IPS DF 6.9 (cell line): ENCODE measurements at regions not wholly inside any gene's neighbourhood (a gene's known extent, or its start where the extent isn't known, plus 50 kb on each side); places are given as distances from the start of the nearest gene placed in this dataset.

ENCODE experiments used
- DNase-seq: peaks from one replicate; pipeline ENCODE4 v3.0.0-alpha.2; 2013; ENCODE audit warnings: low read depth, low spot score
- H3K27ac ChIP-seq: one replicate; pipeline ENCODE4 v1.5.1; 2013; ENCODE audit warnings: low read length, control low read depth
- H3K27me3 ChIP-seq: 2 replicates; pipeline ENCODE4 v1.6.1; 2013; ENCODE audit warnings: mild to moderate bottlenecking, low read length; ENCODE audit not compliant: control insufficient read depth, insufficient read depth
- H3K36me3 ChIP-seq: 2 replicates; pipeline ENCODE4 v1.6.1; 2013; ENCODE audit warnings: low read length; ENCODE audit not compliant: control insufficient read depth, insufficient read depth
- H3K4me1 ChIP-seq: 2 replicates; pipeline ENCODE4 v1.6.1; 2013; ENCODE audit warnings: low read length; ENCODE audit not compliant: control insufficient read depth, insufficient read depth
- H3K4me3 ChIP-seq: 2 replicates; pipeline ENCODE4 v1.5.1; 2013; ENCODE audit warnings: mild to moderate bottlenecking, low read length
- H3K9me3 ChIP-seq: 2 replicates; pipeline ENCODE4 v1.6.1; 2013; ENCODE audit warnings: low read length, inconsistent platforms; ENCODE audit not compliant: control insufficient read depth, insufficient read depth
- WGBS: extraction: QIAGEN DNeasy Blood & Tissue Kit; methylation state at CpG from one replicate; pipeline ENCODE4 v1.1.7; 2013; ENCODE audit warnings: mixed read lengths, missing lambda C conversion rate; ENCODE audit not compliant: insufficient read length, insufficient coverage; 5-methylcytosine and 5-hydroxymethylcytosine counted together

- no CpG with 5 or more reads among the region's 2 CpGs for WGBS
- no peak for DNase-seq
Observed at GRCh38 chr2:147792966-147793617, 51.7 kb upstream of the ACVR2A start.

DNA sequence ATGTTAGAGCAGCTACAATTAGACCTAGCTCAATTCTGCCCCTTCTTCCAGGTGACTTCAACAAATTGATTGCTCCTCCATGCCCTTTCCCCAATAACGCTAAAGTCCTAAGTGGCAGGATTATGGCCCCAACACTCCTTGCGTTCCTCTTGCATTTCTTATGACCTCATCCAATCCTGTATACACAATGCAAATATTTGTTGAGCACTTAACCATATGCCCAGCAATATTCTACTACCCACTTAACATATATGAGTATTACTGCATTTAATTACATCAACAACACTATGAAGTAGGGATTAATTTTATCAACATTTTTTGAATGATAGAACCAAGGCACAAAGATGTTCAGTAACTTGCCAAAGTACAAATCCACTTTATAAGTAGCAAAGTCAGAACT is 54.2 kb upstream of the ACVR2A start:
- Histone ChIP-seq H3K9me3 (no peaks in the 10 kb centered on the region), H3K27ac (no peak overlapping the region), H3K4me3 (no peak overlapping the region), H3K27me3 (no peaks in the 10 kb centered on the region), H3K4me1 (0 out of 2 replicates have a peak, but pooled peaks cover 2% of the 10 kb centered on the region), H3K36me3 (no peaks in the 10 kb centered on the region)
- DNase-seq: no peak
- no CpG with 5 or more reads among the region's 2 CpGs for WGBS

More at GRCh38 chr2:147792966-147793617, 51.7 kb upstream of the ACVR2A start:
- H3K4me3 ChIP-seq: no peak overlapping the region
- H3K9me3 ChIP-seq: no peaks in the 10 kb centered on the region
- H3K27me3 ChIP-seq: no peaks in the 10 kb centered on the region
- H3K36me3 ChIP-seq: no peaks in the 10 kb centered on the region
- no peak overlapping the region for H3K27ac ChIP-seq
- 0 out of 2 replicates have a peak, but pooled peaks cover 2% of the 10 kb centered on the region for H3K4me1 ChIP-seq

DNA sequence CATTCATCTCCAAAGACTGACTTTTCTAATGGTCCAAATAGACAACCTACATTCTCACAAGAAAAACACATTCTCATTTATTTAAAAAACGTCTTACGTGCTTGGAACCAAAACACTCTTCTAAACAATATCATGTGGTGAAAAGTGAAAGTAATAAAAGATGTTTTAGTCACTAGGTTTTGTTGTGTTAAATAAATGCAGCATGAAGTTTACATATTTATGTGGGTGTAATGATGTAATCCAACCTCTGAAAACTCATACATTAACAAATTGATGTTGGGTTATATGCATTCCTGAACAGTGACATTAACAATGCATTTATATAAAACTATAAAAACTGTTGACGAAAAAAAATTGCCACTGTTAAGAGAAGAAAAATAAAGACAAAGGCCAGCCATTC is 55.1 kb upstream of the ACVR2A start:
- no peaks in the 10 kb centered on the region for H3K27me3 ChIP-seq
- H3K36me3 ChIP-seq: no peaks in the 10 kb centered on the region
- no peak for DNase-seq
- H3K4me1 ChIP-seq: 0 out of 2 replicates have a peak, but pooled peaks cover 2% of the 10 kb centered on the region
- WGBS: 100% methylated on average over 2 of the region's 3 CpGs
- no peak overlapping the region for H3K27ac ChIP-seq
- no peaks in the 10 kb centered on the region for H3K9me3 ChIP-seq
- no peak overlapping the region for H3K4me3 ChIP-seq

DNA sequence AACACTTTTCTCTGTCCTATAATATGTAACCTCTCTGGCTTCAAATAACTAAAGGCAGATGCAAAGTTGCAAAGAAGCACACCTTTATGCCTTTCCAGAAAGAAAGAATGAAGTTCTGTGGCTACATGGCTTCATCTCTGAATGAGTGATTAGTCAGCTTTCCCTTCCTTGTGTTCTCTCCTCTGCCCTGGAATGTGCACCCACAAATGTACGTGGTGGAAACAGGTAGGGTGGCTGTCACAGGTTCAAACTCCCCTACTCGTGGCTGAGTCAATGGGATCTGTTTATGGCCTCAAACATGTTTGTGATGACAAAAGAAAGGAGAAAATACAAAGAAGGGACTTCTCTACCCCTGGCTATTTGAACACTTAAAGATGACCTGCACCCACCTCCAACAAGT is 55.5 kb upstream of the ACVR2A start:
- H3K27me3 ChIP-seq: no peaks in the 10 kb centered on the region
- no peaks in the 10 kb centered on the region for H3K9me3 ChIP-seq
- no peak overlapping the region for H3K4me3 ChIP-seq
- WGBS: no CpG with 5 or more reads among the region's 2 CpGs
- H3K36me3 ChIP-seq: no peaks in the 10 kb centered on the region
- 0 out of 2 replicates have a peak, but pooled peaks cover 2% of the 10 kb centered on the region for H3K4me1 ChIP-seq
- DNase-seq: no peak
- no peak overlapping the region for H3K27ac ChIP-seq

- Histone ChIP-seq H3K9me3 (no peaks in the 10 kb centered on the region), H3K27me3 (no peaks in the 10 kb centered on the region), H3K27ac (no peak overlapping the region), H3K36me3 (no peaks in the 10 kb centered on the region), H3K4me3 (no peak overlapping the region), H3K4me1 (no peaks in the 10 kb centered on the region)
- DNase-seq: no peak
- no CpG with 5 or more reads among the region's 4 CpGs for WGBS
Observed at GRCh38 chr2:147782141-147782930, 62.5 kb upstream of the ACVR2A start.

GRCh38 chr2:147779440-147779839 is 65.4 kb upstream of the ACVR2A start:
- no peaks in the 10 kb centered on the region for H3K27me3 ChIP-seq
- no peaks in the 10 kb centered on the region for H3K9me3 ChIP-seq
- no peaks in the 10 kb centered on the region for H3K36me3 ChIP-seq
- no CpG with 5 or more reads among the region's 1 CpG for WGBS
- H3K27ac ChIP-seq: no peak overlapping the region
- H3K4me3 ChIP-seq: no peak overlapping the region
- no peak for DNase-seq
- no peaks in the 10 kb centered on the region for H3K4me1 ChIP-seq

GRCh38 chr2:147777394-147777793 is 67.4 kb upstream of the ACVR2A start:
- Histone ChIP-seq H3K36me3 (no peaks in the 10 kb centered on the region), H3K4me1 (no peaks in the 10 kb centered on the region), H3K27ac (no peak overlapping the region), H3K9me3 (no peaks in the 10 kb centered on the region), H3K4me3 (no peak overlapping the region), H3K27me3 (no peaks in the 10 kb centered on the region)
- WGBS: 100% methylated on average over 1 of the region's 2 CpGs
- DNase-seq: no peak

GRCh38 chr2:147774805-147775204 is 70.0 kb upstream of the ACVR2A start:
- no CpG with 5 or more reads among the region's 3 CpGs for WGBS
- Histone ChIP-seq H3K4me3 (no peak overlapping the region), H3K4me1 (no peaks in the 10 kb centered on the region), H3K36me3 (no peaks in the 10 kb centered on the region), H3K27ac (no peak overlapping the region), H3K9me3 (no peaks in the 10 kb centered on the region), H3K27me3 (no peaks in the 10 kb centered on the region)
- no peak for DNase-seq

DNA sequence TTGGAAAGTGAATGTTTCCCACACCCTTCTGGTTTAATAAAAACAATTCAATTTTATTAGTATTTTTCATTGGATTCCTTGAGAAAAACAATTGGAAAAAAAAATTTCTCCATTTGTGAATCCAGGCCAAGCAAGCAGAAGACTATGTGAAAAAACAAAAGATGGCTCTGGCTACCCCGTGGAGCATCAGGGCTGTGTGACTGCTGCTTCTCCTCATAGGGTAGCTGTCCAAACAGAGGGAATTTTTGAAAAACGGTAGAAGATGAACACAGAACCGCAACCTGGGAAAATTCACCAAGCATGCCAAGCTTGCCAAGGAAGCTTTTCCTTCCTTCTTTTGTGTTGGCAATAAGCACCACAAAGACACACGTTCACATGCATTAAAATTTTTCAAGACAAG is 71.3 kb upstream of the ACVR2A start:
- Histone ChIP-seq H3K27ac (no peak overlapping the region), H3K27me3 (no peaks in the 10 kb centered on the region), H3K9me3 (no peaks in the 10 kb centered on the region), H3K36me3 (no peaks in the 10 kb centered on the region), H3K4me1 (no peaks in the 10 kb centered on the region), H3K4me3 (no peak overlapping the region)
- WGBS: no CpG with 5 or more reads among the region's 4 CpGs
- DNase-seq: no peak

DNA sequence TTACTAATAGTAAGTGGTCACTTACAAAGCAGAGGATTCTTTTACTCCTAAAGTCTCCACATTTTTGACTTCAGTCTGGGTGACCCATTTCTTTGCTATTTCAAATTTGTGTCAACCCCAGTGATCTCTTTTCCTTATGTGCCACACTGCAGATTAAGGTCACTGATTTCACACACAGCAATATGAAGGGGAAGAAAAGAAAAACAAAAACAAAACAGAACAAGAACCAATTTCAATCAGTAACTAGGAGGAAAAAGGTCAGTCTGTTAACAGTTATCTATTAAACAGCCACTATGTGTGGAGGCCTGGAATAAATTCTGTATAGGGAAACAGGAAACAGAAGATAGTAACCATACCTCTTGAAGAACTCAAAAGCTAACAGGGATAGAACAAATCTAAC is 72.0 kb upstream of the ACVR2A start:
- Histone ChIP-seq H3K27me3 (no peaks in the 10 kb centered on the region), H3K36me3 (no peaks in the 10 kb centered on the region)
- no peak for DNase-seq

DNA sequence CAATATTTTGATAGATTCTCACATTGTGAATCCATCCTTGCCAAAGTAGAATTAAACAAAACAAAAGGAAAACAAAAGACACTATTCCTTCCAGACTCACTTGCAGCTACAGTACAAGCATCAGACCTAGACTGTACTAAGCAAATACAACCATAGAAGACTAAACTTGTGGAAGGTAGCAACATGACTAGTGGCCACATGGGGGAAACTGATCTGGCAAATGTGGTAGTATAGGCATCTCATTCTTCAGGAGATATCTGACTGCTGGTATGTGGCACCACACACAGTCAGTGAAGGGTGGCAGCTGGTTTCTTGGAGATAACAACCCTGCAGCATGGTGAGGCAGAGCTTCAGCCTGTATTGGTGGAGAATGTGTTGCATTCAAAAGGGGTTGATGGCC is 81.0 kb upstream of the ACVR2A start:
- Histone ChIP-seq H3K27ac (no peak overlapping the region), H3K4me1 (no peaks in the 10 kb centered on the region)

More for the DNA sequence above, 72.0 kb upstream of the ACVR2A start:
- Histone ChIP-seq H3K4me3 (no peak overlapping the region), H3K9me3 (no peaks in the 10 kb centered on the region), H3K4me1 (no peaks in the 10 kb centered on the region), H3K27ac (no peak overlapping the region)

More for the DNA sequence above, 81.0 kb upstream of the ACVR2A start:
- Histone ChIP-seq H3K4me3 (no peak overlapping the region), H3K36me3 (no peaks in the 10 kb centered on the region), H3K9me3 (no peaks in the 10 kb centered on the region), H3K27me3 (no peaks in the 10 kb centered on the region)
- DNase-seq: no peak
